ENCODE measurements at regions not wholly inside any gene's neighbourhood (a gene's known extent, or its start where the extent isn't known, plus 50 kb on each side); places are given as distances from the start of the nearest gene placed in this dataset.

GRCh38 chr1:34370748-34371147, 194.0 kb downstream of the C1orf94 start:
- TF ChIP-seq CTCF (conservative IDR thresholded peaks at IDR 0.05 in 1 of 2, IDR thresholded peaks at IDR 0.05 in 1 of 2; ENCODE audit: low read depth in 1 of 2, low read length in 2 of 2) (no peak), EZH2 (IDR thresholded peaks at IDR 0.05; ENCODE audit: low read length, missing control alignments) (no peak)
